ENCODE measurements at regions not wholly inside any gene's neighbourhood (a gene's known extent, or its start where the extent isn't known, plus 50 kb on each side); places are given as distances from the start of the nearest gene placed in this dataset.

DNA sequence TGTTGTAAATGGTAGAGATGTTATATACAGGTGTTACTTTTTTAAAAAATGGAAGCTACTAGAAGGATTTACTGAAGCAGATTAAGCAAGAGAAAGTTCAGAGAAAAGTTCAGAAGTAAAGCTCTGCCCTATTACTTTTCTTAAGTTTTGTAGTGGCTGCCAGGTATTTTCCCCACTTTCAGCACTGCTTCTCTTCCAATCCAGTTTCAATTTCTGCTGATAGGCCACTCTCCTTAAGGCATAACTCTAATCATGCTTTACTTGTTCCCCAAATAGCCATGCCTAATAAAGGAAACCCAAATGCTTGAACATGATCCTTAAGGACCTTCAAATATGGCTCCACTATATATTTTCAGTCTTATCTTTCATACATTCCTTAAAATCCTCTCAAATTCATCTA, 880.8 kb upstream of the CDH2 start:
- H3K9me2 ChIP-seq (replicated peaks; ENCODE audit: insufficient read depth): no peaks in the 10 kb centered on the region
- no peaks in the 10 kb centered on the region for H3K4me1 ChIP-seq (ENCODE audit: insufficient read depth)
- no peak overlapping the region for H3K27ac ChIP-seq
- no peaks in the 10 kb centered on the region for H4K20me1 ChIP-seq (ENCODE audit: insufficient read depth, poor library complexity, severe bottlenecking)
- no peak for DNase-seq (ENCODE audit: low spot score)
- H2AFZ ChIP-seq: no peak overlapping the region
- H3K27me3 ChIP-seq: no peaks in the 10 kb centered on the region
- no peak overlapping the region for H3K4me3 ChIP-seq
- no peak for TF ChIP-seq EZH2 (IDR thresholded peaks at IDR 0.05; ENCODE audit: borderline replicate concordance)
- TF ChIP-seq, protein P1, sequence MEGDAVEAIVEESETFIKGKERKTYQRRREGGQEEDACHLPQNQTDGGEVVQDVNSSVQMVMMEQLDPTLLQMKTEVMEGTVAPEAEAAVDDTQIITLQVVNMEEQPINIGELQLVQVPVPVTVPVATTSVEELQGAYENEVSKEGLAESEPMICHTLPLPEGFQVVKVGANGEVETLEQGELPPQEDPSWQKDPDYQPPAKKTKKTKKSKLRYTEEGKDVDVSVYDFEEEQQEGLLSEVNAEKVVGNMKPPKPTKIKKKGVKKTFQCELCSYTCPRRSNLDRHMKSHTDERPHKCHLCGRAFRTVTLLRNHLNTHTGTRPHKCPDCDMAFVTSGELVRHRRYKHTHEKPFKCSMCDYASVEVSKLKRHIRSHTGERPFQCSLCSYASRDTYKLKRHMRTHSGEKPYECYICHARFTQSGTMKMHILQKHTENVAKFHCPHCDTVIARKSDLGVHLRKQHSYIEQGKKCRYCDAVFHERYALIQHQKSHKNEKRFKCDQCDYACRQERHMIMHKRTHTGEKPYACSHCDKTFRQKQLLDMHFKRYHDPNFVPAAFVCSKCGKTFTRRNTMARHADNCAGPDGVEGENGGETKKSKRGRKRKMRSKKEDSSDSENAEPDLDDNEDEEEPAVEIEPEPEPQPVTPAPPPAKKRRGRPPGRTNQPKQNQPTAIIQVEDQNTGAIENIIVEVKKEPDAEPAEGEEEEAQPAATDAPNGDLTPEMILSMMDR (IDR thresholded peaks at IDR 0.05; ENCODE audit: poor library complexity): no peak
- no peak overlapping the region for H3K4me2 ChIP-seq
- H3K36me3 ChIP-seq (replicated peaks; ENCODE audit: insufficient read depth, low read depth): no peaks in the 10 kb centered on the region
- no peaks in the 10 kb centered on the region for H3K79me2 ChIP-seq
- H3K9me3 ChIP-seq (ENCODE audit: low read depth): no peaks in the 10 kb centered on the region

DNA sequence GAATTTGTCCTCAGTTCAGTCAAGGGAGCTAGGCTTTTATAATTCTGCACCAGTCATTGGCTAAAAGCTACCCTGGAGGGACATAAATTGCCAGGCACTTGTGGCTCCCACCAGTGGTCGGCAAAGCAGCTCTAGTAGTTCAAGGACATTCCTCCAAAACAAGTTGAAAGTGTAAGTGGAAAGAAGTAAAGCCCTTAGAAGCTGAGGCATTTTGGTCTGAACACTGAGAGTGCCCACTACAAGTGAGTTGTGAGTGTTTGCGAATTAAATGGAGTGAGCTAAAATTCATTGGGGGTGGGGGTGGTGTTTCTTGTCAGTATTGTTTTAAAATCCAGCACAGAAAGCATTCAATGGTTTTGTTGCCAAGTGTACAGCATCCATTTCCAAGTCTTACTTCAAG, 879.9 kb upstream of the CDH2 start:
- no peaks in the 10 kb centered on the region for H3K27me3 ChIP-seq
- no peaks in the 10 kb centered on the region for H3K79me2 ChIP-seq
- no peak overlapping the region for H3K4me3 ChIP-seq
- H2AFZ ChIP-seq: no peak overlapping the region
- 66% methylated on average over 2 of the region's 2 CpGs for WGBS (ENCODE audit: low lambda C conversion rate, missing lambda C conversion rate)
- no peaks in the 10 kb centered on the region for H3K4me1 ChIP-seq (ENCODE audit: insufficient read depth)
- no peak for DNase-seq (ENCODE audit: low spot score)
- no peak overlapping the region for H3K4me2 ChIP-seq
- no peak for TF ChIP-seq EZH2phosphoT487 (IDR thresholded peaks at IDR 0.05; ENCODE audit: low read depth, severe bottlenecking, unreplicated experiment)
- TF ChIP-seq, protein P1 (IDR thresholded peaks at IDR 0.05; ENCODE audit: poor library complexity): no peak
- no peak for TF ChIP-seq EZH2 (IDR thresholded peaks at IDR 0.05; ENCODE audit: borderline replicate concordance)
- no peaks in the 10 kb centered on the region for H3K36me3 ChIP-seq (replicated peaks; ENCODE audit: insufficient read depth, low read depth)
- no peaks in the 10 kb centered on the region for H3K9me3 ChIP-seq (ENCODE audit: low read depth)
- no peaks in the 10 kb centered on the region for H4K20me1 ChIP-seq (ENCODE audit: insufficient read depth, poor library complexity, severe bottlenecking)
- no peaks in the 10 kb centered on the region for H3K9me2 ChIP-seq (replicated peaks; ENCODE audit: insufficient read depth)
- no peak overlapping the region for H3K27ac ChIP-seq

DNA sequence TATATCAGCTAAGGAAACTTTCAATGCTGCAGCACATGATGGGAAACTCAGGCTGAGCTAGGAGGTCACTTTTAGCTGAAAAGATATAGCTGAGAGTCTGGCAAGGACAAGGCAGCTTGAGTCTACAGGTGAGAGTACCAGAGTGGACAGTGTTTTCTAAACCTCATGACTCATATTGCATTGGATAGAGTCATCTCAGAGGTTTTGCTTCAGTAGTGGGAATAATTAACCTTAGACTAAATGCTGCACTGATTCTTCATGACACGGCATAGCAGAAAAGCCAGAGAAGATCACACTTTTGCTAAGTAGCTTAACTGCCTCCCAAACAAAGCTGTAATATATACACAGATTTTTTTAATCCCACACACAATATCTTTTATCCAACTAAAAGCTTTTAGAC, 865.0 kb upstream of the CDH2 start:
- H3K79me2 ChIP-seq: no peaks in the 10 kb centered on the region
- no peaks in the 10 kb centered on the region for H3K9me2 ChIP-seq (replicated peaks; ENCODE audit: insufficient read depth)
- no peaks in the 10 kb centered on the region for H4K20me1 ChIP-seq (ENCODE audit: insufficient read depth, poor library complexity, severe bottlenecking)
- no peak overlapping the region for H3K4me2 ChIP-seq
- DNase-seq (ENCODE audit: low spot score): no peak
- no peak overlapping the region for H2AFZ ChIP-seq
- H3K36me3 ChIP-seq (replicated peaks; ENCODE audit: insufficient read depth, low read depth): no peaks in the 10 kb centered on the region
- H3K27ac ChIP-seq: no peak overlapping the region
- no peaks in the 10 kb centered on the region for H3K4me1 ChIP-seq (ENCODE audit: insufficient read depth)
- 88% methylated on average over 1 of the region's 1 CpG for WGBS (ENCODE audit: low lambda C conversion rate, missing lambda C conversion rate)
- no peaks in the 10 kb centered on the region for H3K9me3 ChIP-seq (ENCODE audit: low read depth)
- TF ChIP-seq EZH2phosphoT487 (IDR thresholded peaks at IDR 0.05; ENCODE audit: low read depth, severe bottlenecking, unreplicated experiment) (no peak), EZH2 (IDR thresholded peaks at IDR 0.05; ENCODE audit: borderline replicate concordance) (no peak)
- TF ChIP-seq, protein P1 (IDR thresholded peaks at IDR 0.05; ENCODE audit: poor library complexity): no peak
- H3K27me3 ChIP-seq: no peaks in the 10 kb centered on the region
- H3K4me3 ChIP-seq: no peak overlapping the region

All from hepatocyte (in vitro differentiated cells).